ENCODE measurements at regions not wholly inside any gene's neighbourhood (a gene's known extent, or its start where the extent isn't known, plus 50 kb on each side); places are given as distances from the start of the nearest gene placed in this dataset.

GRCh38 chr7:104039363-104039762, 49.9 kb upstream of the RELN start:
- TF ChIP-seq CTCF (IDR thresholded peaks at IDR 0.05) (no peak), EP300 (IDR thresholded peaks at IDR 0.05) (no peak)

Measured in stomach (tissue), 4 donors.